ENCODE measurements at regions not wholly inside any gene's neighbourhood (a gene's known extent, or its start where the extent isn't known, plus 50 kb on each side); places are given as distances from the start of the nearest gene placed in this dataset.

DNA sequence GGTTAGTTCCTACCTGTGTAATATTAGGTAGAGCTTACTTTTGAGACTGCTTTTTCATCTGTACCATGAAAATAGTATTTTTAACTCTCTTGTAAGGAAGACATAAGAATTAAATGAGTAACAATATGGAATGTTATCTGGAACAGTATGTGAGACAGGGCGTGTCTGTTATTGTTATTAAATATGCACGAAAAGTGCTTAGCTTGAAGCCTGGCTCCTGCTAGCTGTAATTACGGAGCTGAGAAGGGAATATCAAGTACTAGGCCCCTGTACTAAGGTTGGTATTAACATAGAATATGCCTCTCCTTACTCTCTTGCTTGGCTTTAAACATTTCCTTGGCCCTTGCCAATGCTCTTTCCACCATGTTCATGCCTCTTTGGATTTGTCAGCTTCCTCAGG is 194.0 kb downstream of the FAM76B start:
- TF ChIP-seq POLR2A (IDR thresholded peaks at IDR 0.05; ENCODE audit: low read depth, low read length) (no peak), POLR2AphosphoS5 (IDR thresholded peaks at IDR 0.05; ENCODE audit: low read depth, low read length) (no peak), SPI1 (IDR thresholded peaks at IDR 0.05; ENCODE audit: low read depth, low read length) (no peak), PAX5 (IDR thresholded peaks at IDR 0.05; ENCODE audit: insufficient read depth, low read length, severe bottlenecking) (no peak), TAF1 (IDR thresholded peaks at IDR 0.05; ENCODE audit: low read depth, low read length) (no peak), POU2F2 (IDR thresholded peaks at IDR 0.05; ENCODE audit: low read depth, low read length) (no peak)
- no peak for DNase-seq (ENCODE audit: insufficient read length, low spot score)
- no peak for FAIRE-seq

DNA sequence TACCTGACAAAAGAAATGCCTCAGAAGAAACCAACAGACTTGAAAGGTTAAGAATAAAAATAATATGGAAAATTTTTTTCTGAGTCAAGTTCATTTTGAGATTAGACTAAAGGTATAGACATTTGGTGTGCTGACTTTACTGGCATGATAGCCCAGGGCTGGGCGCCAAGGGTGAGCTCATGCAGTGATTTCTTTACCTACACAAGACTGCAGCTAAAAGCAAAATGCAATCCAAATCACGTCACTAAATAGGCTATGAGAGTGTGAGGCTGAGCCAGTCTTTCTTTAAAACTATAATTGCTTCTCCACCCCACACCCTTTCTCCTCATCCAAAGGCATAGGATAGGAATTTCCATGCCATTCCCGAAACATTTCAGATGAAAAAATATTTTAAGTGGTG is 196.5 kb downstream of the FAM76B start:
- TF ChIP-seq PAX5 (IDR thresholded peaks at IDR 0.05; ENCODE audit: insufficient read depth, low read length, severe bottlenecking) (no peak), POLR2A (IDR thresholded peaks at IDR 0.05; ENCODE audit: low read depth, low read length) (no peak), SPI1 (IDR thresholded peaks at IDR 0.05; ENCODE audit: low read depth, low read length) (no peak)
- FAIRE-seq: no peak
- no peak for DNase-seq (ENCODE audit: insufficient read length, low spot score)

DNA sequence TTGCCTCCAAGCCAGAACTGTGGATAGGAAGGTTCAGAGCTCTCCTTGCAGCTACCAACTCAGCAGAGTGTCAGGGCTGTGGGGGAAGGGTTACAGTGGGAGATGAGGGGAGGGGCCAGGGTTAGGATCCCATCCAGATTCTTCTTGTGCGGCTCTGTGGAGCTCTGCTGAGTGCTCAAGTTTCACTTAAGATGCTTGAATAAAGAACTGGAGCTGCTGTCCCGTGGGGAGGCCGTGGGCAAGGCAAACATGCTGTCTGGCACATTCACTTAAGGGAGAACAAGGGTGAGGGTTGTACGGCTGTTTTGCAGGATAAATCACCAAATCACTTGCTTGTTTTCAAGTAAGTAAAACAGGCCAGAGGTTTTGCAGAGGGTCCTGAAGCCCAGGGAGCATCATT is 197.1 kb downstream of the FAM76B start:
- DNase-seq (ENCODE audit: insufficient read length, low spot score) (no peak), FAIRE-seq (no peak)
- TF ChIP-seq POLR2A (IDR thresholded peaks at IDR 0.05; ENCODE audit: low read depth, low read length) (no peak), TAF1 (IDR thresholded peaks at IDR 0.05; ENCODE audit: low read depth, low read length) (no peak), SPI1 (IDR thresholded peaks at IDR 0.05; ENCODE audit: low read depth, low read length) (no peak), POU2F2 (IDR thresholded peaks at IDR 0.05; ENCODE audit: low read depth, low read length) (no peak), POLR2AphosphoS5 (IDR thresholded peaks at IDR 0.05; ENCODE audit: low read depth, low read length) (no peak), PAX5 (IDR thresholded peaks at IDR 0.05; ENCODE audit: insufficient read depth, low read length, severe bottlenecking) (no peak)

DNA sequence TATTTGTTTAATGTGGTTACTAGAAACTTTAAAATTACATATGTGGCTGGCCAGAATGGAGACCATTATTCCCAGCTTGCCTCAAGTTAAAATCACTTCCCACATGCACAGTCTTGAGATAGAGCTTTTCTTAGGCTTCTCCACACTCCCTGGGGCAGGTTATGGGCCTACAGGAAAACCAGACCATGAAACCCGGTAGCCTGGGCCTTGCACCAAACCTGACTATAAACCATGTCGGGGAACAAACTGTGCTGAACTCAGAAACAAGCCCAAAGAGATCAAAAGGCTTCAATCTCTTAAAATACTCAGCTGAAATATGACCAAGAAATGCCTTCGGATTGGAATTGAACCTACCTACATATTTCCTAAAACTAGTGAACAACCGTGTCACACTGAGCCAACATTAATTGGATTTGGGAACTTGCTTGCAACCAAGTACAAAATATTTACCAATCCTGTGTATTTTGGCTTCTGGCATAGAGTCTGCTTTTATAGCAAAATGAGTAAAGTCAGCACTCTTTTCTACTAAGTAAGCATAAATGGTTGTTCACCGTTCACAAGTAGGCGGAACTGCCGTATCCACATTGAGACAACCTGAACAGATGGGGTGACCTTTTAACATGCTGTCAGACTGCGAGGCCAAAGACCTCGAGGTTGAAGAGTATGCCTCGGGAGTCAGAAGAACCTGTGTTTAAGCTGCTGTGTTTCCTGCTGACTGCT is 199.5 kb downstream of the FAM76B start:
- DNase-seq (ENCODE audit: insufficient read length, low spot score): no peak
- FAIRE-seq: no peak
- TF ChIP-seq TAF1 (IDR thresholded peaks at IDR 0.05; ENCODE audit: low read depth, low read length): no peak
- TF ChIP-seq PAX5 (IDR thresholded peaks at IDR 0.05; ENCODE audit: insufficient read depth, low read length, severe bottlenecking): no peak
- TF ChIP-seq POU2F2 (IDR thresholded peaks at IDR 0.05; ENCODE audit: low read depth, low read length): no peak
- TF ChIP-seq POLR2AphosphoS5 (IDR thresholded peaks at IDR 0.05; ENCODE audit: low read depth, low read length): no peak
- TF ChIP-seq POLR2A (IDR thresholded peaks at IDR 0.05; ENCODE audit: low read depth, low read length): no peak
- TF ChIP-seq SPI1 (IDR thresholded peaks at IDR 0.05; ENCODE audit: low read depth, low read length): no peak

DNA sequence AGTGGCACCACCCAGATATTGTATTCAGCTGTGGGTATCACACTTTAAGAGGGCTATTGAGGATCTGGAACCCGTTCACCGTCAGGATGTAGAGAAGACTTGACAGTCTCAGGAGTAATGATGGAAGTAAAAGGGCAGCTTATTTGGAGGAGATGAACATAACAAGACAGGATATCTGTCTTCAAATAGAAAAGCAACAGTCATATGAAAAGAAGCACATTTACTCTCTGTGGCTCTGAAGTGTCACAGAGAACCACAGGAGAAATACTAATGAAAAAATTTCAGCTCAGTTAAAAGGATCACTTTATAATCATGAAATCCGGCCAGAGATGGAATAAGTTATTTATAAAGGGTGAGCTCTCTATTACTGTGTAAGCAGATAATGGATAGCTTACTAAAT is 200.8 kb downstream of the FAM76B start:
- no peak for FAIRE-seq
- no peak for DNase-seq (ENCODE audit: insufficient read length, low spot score)
- TF ChIP-seq POU2F2 (IDR thresholded peaks at IDR 0.05; ENCODE audit: low read depth, low read length) (no peak), TAF1 (IDR thresholded peaks at IDR 0.05; ENCODE audit: low read depth, low read length) (no peak), SPI1 (IDR thresholded peaks at IDR 0.05; ENCODE audit: low read depth, low read length) (no peak), PAX5 (IDR thresholded peaks at IDR 0.05; ENCODE audit: insufficient read depth, low read length, severe bottlenecking) (no peak), POLR2AphosphoS5 (IDR thresholded peaks at IDR 0.05; ENCODE audit: low read depth, low read length) (no peak), POLR2A (IDR thresholded peaks at IDR 0.05; ENCODE audit: low read depth, low read length) (no peak)

DNA sequence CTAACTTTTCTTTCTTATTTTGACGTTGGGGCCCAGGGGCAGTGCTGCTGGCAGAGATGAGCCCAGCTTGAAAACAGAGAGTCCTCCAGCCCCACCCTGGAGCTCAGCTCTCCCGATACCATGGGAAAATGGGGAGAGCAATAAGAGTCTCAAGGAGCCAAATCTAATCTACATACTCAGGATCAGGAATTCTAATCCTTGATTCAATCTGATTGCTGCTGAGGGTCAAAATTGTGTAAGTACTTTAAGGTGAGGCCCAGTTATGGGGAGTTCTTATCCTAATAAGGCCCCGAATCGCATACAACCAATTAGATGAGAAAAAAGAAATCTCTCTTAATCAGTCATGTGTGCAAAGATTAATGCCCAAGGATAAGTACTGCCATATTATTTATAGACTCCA is 202.9 kb downstream of the FAM76B start:
- DNase-seq (ENCODE audit: insufficient read length, low spot score) (no peak), FAIRE-seq (no peak)
- no peak for TF ChIP-seq PAX5 (IDR thresholded peaks at IDR 0.05; ENCODE audit: insufficient read depth, low read length, severe bottlenecking)
- no peak for TF ChIP-seq POU2F2 (IDR thresholded peaks at IDR 0.05; ENCODE audit: low read depth, low read length)
- TF ChIP-seq POLR2A (IDR thresholded peaks at IDR 0.05; ENCODE audit: low read depth, low read length): no peak
- no peak for TF ChIP-seq TAF1 (IDR thresholded peaks at IDR 0.05; ENCODE audit: low read depth, low read length)
- TF ChIP-seq POLR2AphosphoS5 (IDR thresholded peaks at IDR 0.05; ENCODE audit: low read depth, low read length): no peak
- TF ChIP-seq SPI1 (IDR thresholded peaks at IDR 0.05; ENCODE audit: low read depth, low read length): no peak

DNA sequence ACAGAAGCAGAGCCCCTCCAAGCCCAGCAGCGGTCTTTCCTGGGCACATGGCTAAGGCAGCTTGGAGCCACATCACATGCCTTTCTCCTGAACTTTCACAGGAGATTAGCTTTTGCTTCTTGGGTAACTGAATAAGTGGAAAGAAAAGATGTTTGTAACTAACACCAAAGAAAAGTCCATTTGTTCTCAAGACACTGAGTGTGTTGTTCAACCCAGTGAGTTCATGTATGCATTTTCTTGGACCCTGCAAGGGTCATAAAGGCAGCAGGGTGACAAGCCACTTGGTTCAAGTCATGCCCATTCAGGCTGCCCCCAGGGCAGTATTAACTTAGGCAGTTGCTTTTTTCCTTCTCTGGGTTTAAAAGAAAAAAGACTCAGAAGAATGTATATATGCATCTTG is 203.4 kb downstream of the FAM76B start:
- DNase-seq (ENCODE audit: insufficient read length, low spot score): no peak
- peak; percentile 9 for FAIRE-seq
- no peak for TF ChIP-seq SPI1 (IDR thresholded peaks at IDR 0.05; ENCODE audit: low read depth, low read length)
- TF ChIP-seq PAX5 (IDR thresholded peaks at IDR 0.05; ENCODE audit: insufficient read depth, low read length, severe bottlenecking): no peak
- TF ChIP-seq POLR2AphosphoS5 (IDR thresholded peaks at IDR 0.05; ENCODE audit: low read depth, low read length): no peak
- TF ChIP-seq POLR2A (IDR thresholded peaks at IDR 0.05; ENCODE audit: low read depth, low read length): no peak
- TF ChIP-seq TAF1 (IDR thresholded peaks at IDR 0.05; ENCODE audit: low read depth, low read length): no peak
- no peak for TF ChIP-seq POU2F2 (IDR thresholded peaks at IDR 0.05; ENCODE audit: low read depth, low read length)

DNA sequence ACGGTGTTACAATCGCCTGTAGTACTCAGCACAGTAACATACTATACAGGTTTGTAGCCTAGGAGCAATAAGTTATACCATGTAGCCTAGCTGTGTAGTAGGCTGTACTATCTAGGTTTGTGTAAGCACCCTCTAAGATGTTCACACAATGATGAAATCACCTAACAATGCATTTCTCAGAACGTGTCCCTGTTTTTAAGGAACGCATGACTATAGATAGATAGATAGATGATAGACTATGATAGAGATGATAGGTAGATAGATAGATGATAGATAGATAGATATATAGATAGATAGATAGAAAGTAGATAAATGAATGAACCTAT is 203.9 kb downstream of the FAM76B start:
- TF ChIP-seq POLR2A (IDR thresholded peaks at IDR 0.05; ENCODE audit: low read depth, low read length) (no peak), POLR2AphosphoS5 (IDR thresholded peaks at IDR 0.05; ENCODE audit: low read depth, low read length) (no peak), POU2F2 (IDR thresholded peaks at IDR 0.05; ENCODE audit: low read depth, low read length) (no peak), SPI1 (IDR thresholded peaks at IDR 0.05; ENCODE audit: low read depth, low read length) (no peak), PAX5 (IDR thresholded peaks at IDR 0.05; ENCODE audit: insufficient read depth, low read length, severe bottlenecking) (no peak), TAF1 (IDR thresholded peaks at IDR 0.05; ENCODE audit: low read depth, low read length) (no peak)
- FAIRE-seq (no peak), DNase-seq (ENCODE audit: insufficient read length, low spot score) (no peak)

DNA sequence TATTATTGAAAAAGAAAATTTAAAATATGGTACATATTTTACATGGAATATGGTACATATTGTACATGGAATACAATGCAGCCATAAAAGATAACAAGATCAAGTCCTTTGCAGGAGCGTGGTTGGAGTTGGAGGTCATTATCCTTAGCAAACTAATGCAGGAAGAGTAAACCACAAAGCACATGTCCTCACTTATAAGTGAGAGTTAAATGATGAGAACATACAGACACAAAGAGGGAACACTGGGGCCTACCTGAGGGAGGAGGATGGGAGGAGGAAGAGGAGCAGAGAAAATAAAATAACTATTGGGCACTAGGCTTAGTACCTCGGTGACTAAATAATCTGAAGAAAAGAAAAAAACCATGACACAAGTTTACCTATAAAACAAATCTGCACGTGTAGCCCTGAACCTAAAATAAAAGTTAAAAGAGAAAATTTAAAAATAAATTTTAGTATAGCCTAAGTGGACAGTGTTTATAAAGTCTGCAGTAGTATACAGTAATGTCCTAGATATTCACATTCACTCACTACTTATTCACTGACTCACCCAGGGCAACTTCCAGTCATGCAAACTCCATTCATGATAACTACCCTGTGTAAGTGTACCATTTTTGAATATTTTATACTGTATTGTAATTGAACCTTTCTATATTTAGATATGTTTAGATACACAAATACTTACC is 204.4 kb downstream of the FAM76B start:
- no peak for DNase-seq (ENCODE audit: insufficient read length, low spot score)
- no peak for TF ChIP-seq POLR2AphosphoS5 (IDR thresholded peaks at IDR 0.05; ENCODE audit: low read depth, low read length)
- TF ChIP-seq POU2F2 (IDR thresholded peaks at IDR 0.05; ENCODE audit: low read depth, low read length): no peak
- no peak for TF ChIP-seq PAX5 (IDR thresholded peaks at IDR 0.05; ENCODE audit: insufficient read depth, low read length, severe bottlenecking)
- TF ChIP-seq SPI1 (IDR thresholded peaks at IDR 0.05; ENCODE audit: low read depth, low read length): no peak
- TF ChIP-seq POLR2A (IDR thresholded peaks at IDR 0.05; ENCODE audit: low read depth, low read length): no peak
- no peak for TF ChIP-seq TAF1 (IDR thresholded peaks at IDR 0.05; ENCODE audit: low read depth, low read length)
- no peak for FAIRE-seq

Measured in GM12891 (cell line).